HepG2 (cell line): ENCODE measurements at regions not wholly inside any gene's neighbourhood (a gene's known extent, or its start where the extent isn't known, plus 50 kb on each side); places are given as distances from the start of the nearest gene placed in this dataset.

Source experiments
- ATAC-seq: fragments of 200-7000 bp; cut with Tn5 transposase; 3 replicates; pipeline ENCODE4 v1.9.1; 2020; ENCODE audit warnings: mild to moderate bottlenecking, moderate library complexity
- BruUV-seq: library from RNA; stranded (reverse); fragments of 400-500 nt; replicated peaks from 2 replicates; lab custom pipeline; 2021; lab: Mats Ljungman, UMichigan
- CTCF ChIA-PET: fragments of 300-600 bp; formaldehyde crosslinking; extraction: SDS; loops from one replicate; lab custom pipeline; 2021; ENCODE audit warnings: low total read pairs, inconsistent platforms, low intra/inter-chr PET ratio; lab: Yijun Ruan, JAX
- POLR2A ChIA-PET: fragments of 350-600 bp; sonication (Branson Sonifier 250); formaldehyde crosslinking; loops from one replicate; lab custom pipeline; 2020; ENCODE audit warnings: antibody characterized with exemption, inconsistent platforms; lab: Yijun Ruan, JAX
- DNase-seq: peaks from one replicate; pipeline ENCODE4 v3.0.0-alpha.2; 2015; ENCODE audit warnings: low spot score
- FAIRE-seq: peaks from 3 replicates; lab custom pipeline; 2011; peaks lifted over from hg19 to GRCh38; lab: Jason Lieb, UNC
- H2AFZ ChIP-seq: one replicate; pipeline ENCODE4 v1.6.1; 2011; ENCODE audit warnings: low read length, inconsistent platforms
- H3K27ac ChIP-seq: fragments of 300-600 bp; 3 replicates; pipeline ENCODE4 v1.8.0; 2011; ENCODE audit warnings: mixed run types, mild to moderate bottlenecking, mixed read lengths, low read length, inconsistent platforms; ENCODE audit not compliant: insufficient read depth; ENCODE audit errors: extremely low read length
- H3K27me3 ChIP-seq, 2 experiments: fragments of 200-600 bp in 1 of 2; 2 replicates in 1 of 2; 3 replicates in 1 of 2; pipeline versions ENCODE4 v1.6.0 to v1.8.0; 2011; ENCODE audit warnings: low read length in 2 of 2, mild to moderate bottlenecking in 2 of 2, moderate library complexity in 2 of 2, inconsistent platforms in 1 of 2; ENCODE audit not compliant: insufficient read depth in 2 of 2, control insufficient read depth in 1 of 2
- H3K36me3 ChIP-seq, 2 experiments: fragments of 200-600 bp in 1 of 2; replicated peaks in 1 of 2; 2 replicates in 1 of 2; 3 replicates in 1 of 2; pipeline versions ENCODE4 v1.5.1 to v1.8.0; 2011; ENCODE audit warnings: low read length in 2 of 2, inconsistent platforms in 1 of 2; ENCODE audit not compliant: insufficient read depth in 2 of 2, control insufficient read depth in 1 of 2
- H3K4me1 ChIP-seq: 2 replicates; pipeline ENCODE4 v1.5.1; 2012; ENCODE audit warnings: low read length, inconsistent platforms; ENCODE audit not compliant: insufficient read depth
- H3K4me2 ChIP-seq: 2 replicates; pipeline ENCODE4 v1.6.0; 2011; ENCODE audit warnings: low read depth, low read length, inconsistent platforms
- H3K4me3 ChIP-seq, 3 experiments: fragments of 200-600 bp in 1 of 3; sonication (generic), shearing (Covaris generic) in 1 of 3; replicated peaks in 1 of 3; 2 replicates each; pipeline ENCODE4 v1.5.1; 2011 to 2016; ENCODE audit warnings: low read length in 3 of 3, inconsistent platforms in 2 of 3, low read depth in 2 of 3, mild to moderate bottlenecking in 2 of 3, control low read depth in 1 of 3, mixed read lengths in 1 of 3; ENCODE audit not compliant: insufficient read depth in 1 of 3
- H3K79me2 ChIP-seq: one replicate; pipeline ENCODE4 v1.6.1; 2011; ENCODE audit warnings: low read length, inconsistent platforms; ENCODE audit not compliant: insufficient read depth
- H3K9ac ChIP-seq: 2 replicates; pipeline ENCODE4 v1.6.0; 2011; ENCODE audit warnings: mild to moderate bottlenecking, low read depth, low read length, inconsistent platforms; ENCODE audit not compliant: insufficient read depth
- H3K9me3 ChIP-seq: 2 replicates; pipeline ENCODE4 v1.5.1; 2012; ENCODE audit warnings: mild to moderate bottlenecking, low read length
- H4K20me1 ChIP-seq: 2 replicates; pipeline ENCODE4 v1.6.0; 2011; ENCODE audit warnings: inconsistent platforms, mild to moderate bottlenecking, low read length, moderate library complexity; ENCODE audit not compliant: insufficient read depth
- ATF7-NPFF ChIP-seq: sonication (generic); formaldehyde crosslinking; IDR thresholded peaks from 2 replicates; pipeline ENCODE4 v1.8.1; 2023; ENCODE audit warnings: mild to moderate bottlenecking, low read depth, missing genetic modification reagents, moderate library complexity
- EZH2 ChIP-seq: conservative IDR thresholded peaks from 2 replicates; pipeline ENCODE4 v1.6.1; 2012; ENCODE audit warnings: mild to moderate bottlenecking, low read depth, low read length, moderate library complexity
- HMG20A ChIP-seq: IDR thresholded peaks from 2 replicates; pipeline ENCODE4 v1.6.1; 2016; ENCODE audit warnings: borderline replicate concordance
- HMG20B ChIP-seq: conservative IDR thresholded peaks from 2 replicates; pipeline ENCODE4 v1.6.1; 2016; ENCODE audit warnings: missing genetic modification reagents, missing compliant biosample characterization
- HNRNPH1 ChIP-seq: fragments of 200-400 bp; formaldehyde crosslinking; optimal IDR thresholded peaks from 2 replicates; pipeline ENCODE3; 2017; ENCODE audit warnings: mild to moderate bottlenecking, low read depth, low read length
- KLF11 ChIP-seq: IDR thresholded peaks from 2 replicates; pipeline ENCODE4 v1.6.1; 2016; ENCODE audit warnings: missing compliant biosample characterization
- NFATC3 ChIP-seq: sonication (generic); formaldehyde crosslinking; IDR thresholded peaks from 2 replicates; pipeline ENCODE4 v1.5.1; 2020; ENCODE audit warnings: mild to moderate bottlenecking, missing genetic modification reagents
- NR2F2 ChIP-seq: IDR thresholded peaks from 2 replicates; pipeline ENCODE4 v1.6.1; 2012; ENCODE audit warnings: low read depth, inconsistent platforms, borderline replicate concordance
- POLR2A ChIP-seq, 2 experiments: IDR thresholded peaks; 2 replicates each; pipeline ENCODE4 v1.6.1; 2011; ENCODE audit warnings: low read depth in 2 of 2, low read length in 2 of 2, mild to moderate bottlenecking in 1 of 2, moderate library complexity in 1 of 2; ENCODE audit not compliant: insufficient read depth in 1 of 2
- RAD21 ChIP-seq: fragments of 450-650 bp; formaldehyde crosslinking; IDR thresholded peaks from 2 replicates; pipeline ENCODE4 v1.5.0; 2020; ENCODE audit warnings: mild to moderate bottlenecking
- RFX1 ChIP-seq: fragments of 450-650 bp; IDR thresholded peaks from 2 replicates; pipeline ENCODE4 v1.6.1; 2017
- RFX5 ChIP-seq: IDR thresholded peaks from 2 replicates; pipeline ENCODE4 v1.6.1; 2011; ENCODE audit warnings: low read depth, low read length, improper control_type of control experiment
- SPEN ChIP-seq: sonication (generic); formaldehyde crosslinking; IDR thresholded peaks from 2 replicates; pipeline ENCODE4 v1.5.1; 2020; ENCODE audit warnings: low read depth, mild to moderate bottlenecking, missing genetic modification reagents
- ZNF24 ChIP-seq: fragments of 450-650 bp; IDR thresholded peaks from 2 replicates; pipeline ENCODE4 v1.6.1; 2017; ENCODE audit warnings: antibody characterized with exemption, mild to moderate bottlenecking
- ZNF512B ChIP-seq: sonication (generic); formaldehyde crosslinking; IDR thresholded peaks from 2 replicates; pipeline ENCODE4 v1.5.1; 2020; ENCODE audit warnings: missing genetic modification reagents, mild to moderate bottlenecking, borderline replicate concordance
- ZNF557 ChIP-seq: sonication (generic); formaldehyde crosslinking; IDR thresholded peaks from 2 replicates; pipeline ENCODE4 v1.4.0; 2020; ENCODE audit warnings: missing genetic modification reagents
- ZSCAN9 ChIP-seq: IDR thresholded peaks from 2 replicates; pipeline ENCODE4 v1.6.1; 2016; ENCODE audit warnings: borderline replicate concordance
- WGBS: methylation state at CpG from one replicate; pipeline ENCODE4 v1.1.6; 2017; ENCODE audit warnings: low lambda C conversion rate; 5-methylcytosine and 5-hydroxymethylcytosine counted together
- in situ Hi-C: cut with HindIII; loops from 2 replicates; pipeline ENCODE4 v1.10.0; 2017; ENCODE audit warnings: low pct_unique_long_range_greater_than_20kb; ENCODE audit not compliant: extremely low pct_ligation_motif_present
- intact Hi-C: fragments of 100-400 bp; cut with micrococcal nuclease; formaldehyde crosslinking; loops from one replicate; pipeline ENCODE4 v1.10.0; 2022; ENCODE audit not compliant: unreplicated experiment
- TF ChIP-seq, protein P1 (sequence below): sonication (generic); formaldehyde crosslinking; IDR thresholded peaks from 2 replicates; pipeline ENCODE4 v1.4.0; 2020; ENCODE audit warnings: mild to moderate bottlenecking, missing genetic modification reagents
- TF ChIP-seq, protein P2 (sequence below): sonication (generic); formaldehyde crosslinking; IDR thresholded peaks from 2 replicates; pipeline ENCODE4 v1.4.0; 2020; ENCODE audit warnings: missing genetic modification reagents

DNA sequence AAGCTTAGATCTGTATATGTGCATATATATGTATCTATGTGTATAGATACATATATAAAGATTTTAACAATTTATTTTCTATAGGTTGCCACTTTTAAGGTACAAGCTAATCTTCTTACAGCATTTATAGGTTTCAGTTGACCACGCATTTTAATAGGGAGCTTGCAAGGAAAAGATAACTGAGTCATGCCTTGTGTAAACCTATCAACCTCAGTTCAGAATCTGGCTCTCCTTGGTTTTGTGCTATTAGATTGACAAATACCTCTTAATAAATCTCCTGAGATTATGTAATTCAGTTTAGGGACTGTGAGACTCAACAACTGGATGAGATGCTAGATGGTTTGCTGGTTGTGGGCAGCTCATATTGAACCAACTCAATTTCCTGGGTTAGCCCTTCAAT is 114.7 kb upstream of the SERBP1 start:
- Histone ChIP-seq H2AFZ (no peak overlapping the region), H3K4me2 (no peak overlapping the region), H4K20me1 (no peaks in the 10 kb centered on the region), H3K36me3 (no peaks in the 10 kb centered on the region), H3K4me3 (no peak overlapping the region), H3K27me3 (no peaks in the 10 kb centered on the region), H3K9me3 (no peaks in the 10 kb centered on the region), H3K79me2 (no peaks in the 10 kb centered on the region), H3K4me1 (peaks cover 12% of the 10 kb centered on the region), H3K27ac (no peak overlapping the region), H3K9ac (no peak overlapping the region)
- no peak for FAIRE-seq
- ChIA-PET CTCF (no interaction called here), POLR2A (interaction anchor here (0.9 kb wide), 1 partner anchor 9 kb away, joined by 3 read pairs; no protein-coding TSS in a partner anchor)
- 79% methylated on average over 1 of the region's 1 CpG for WGBS
- no peak for ATAC-seq
- in situ Hi-C loops (no loop called here), intact Hi-C loops (no loop called here)
- BruUV-seq, result no TSS peak
- DNase-seq, result no peak
- TF ChIP-seq, protein P1, sequence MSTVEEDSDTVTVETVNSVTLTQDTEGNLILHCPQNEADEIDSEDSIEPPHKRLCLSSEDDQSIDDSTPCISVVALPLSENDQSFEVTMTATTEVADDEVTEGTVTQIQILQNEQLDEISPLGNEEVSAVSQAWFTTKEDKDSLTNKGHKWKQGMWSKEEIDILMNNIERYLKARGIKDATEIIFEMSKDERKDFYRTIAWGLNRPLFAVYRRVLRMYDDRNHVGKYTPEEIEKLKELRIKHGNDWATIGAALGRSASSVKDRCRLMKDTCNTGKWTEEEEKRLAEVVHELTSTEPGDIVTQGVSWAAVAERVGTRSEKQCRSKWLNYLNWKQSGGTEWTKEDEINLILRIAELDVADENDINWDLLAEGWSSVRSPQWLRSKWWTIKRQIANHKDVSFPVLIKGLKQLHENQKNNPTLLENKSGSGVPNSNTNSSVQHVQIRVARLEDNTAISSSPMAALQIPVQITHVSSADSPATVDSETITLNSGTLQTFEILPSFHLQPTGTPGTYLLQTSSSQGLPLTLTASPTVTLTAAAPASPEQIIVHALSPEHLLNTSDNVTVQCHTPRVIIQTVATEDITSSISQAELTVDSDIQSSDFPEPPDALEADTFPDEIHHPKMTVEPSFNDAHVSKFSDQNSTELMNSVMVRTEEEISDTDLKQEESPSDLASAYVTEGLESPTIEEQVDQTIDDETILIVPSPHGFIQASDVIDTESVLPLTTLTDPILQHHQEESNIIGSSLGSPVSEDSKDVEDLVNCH (CRISPR knock-in tag), result no peak
- TF ChIP-seq ZNF24, result no peak
- no peak for TF ChIP-seq ZNF512B (CRISPR knock-in tag)
- no peak for TF ChIP-seq ATF7-NPFF (CRISPR knock-in tag)
- TF ChIP-seq RFX1, result no peak
- no peak for TF ChIP-seq RFX5
- TF ChIP-seq HMG20B (CRISPR knock-in tag), result no peak
- no peak for TF ChIP-seq EZH2
- TF ChIP-seq POLR2A (IDR thresholded peaks at IDR 0.05; ENCODE audit: insufficient read depth in 1 of 2, low read depth in 2 of 2, low read length in 2 of 2), result no peak
- TF ChIP-seq NFATC3 (CRISPR knock-in tag), result no peak
- TF ChIP-seq, protein P2, sequence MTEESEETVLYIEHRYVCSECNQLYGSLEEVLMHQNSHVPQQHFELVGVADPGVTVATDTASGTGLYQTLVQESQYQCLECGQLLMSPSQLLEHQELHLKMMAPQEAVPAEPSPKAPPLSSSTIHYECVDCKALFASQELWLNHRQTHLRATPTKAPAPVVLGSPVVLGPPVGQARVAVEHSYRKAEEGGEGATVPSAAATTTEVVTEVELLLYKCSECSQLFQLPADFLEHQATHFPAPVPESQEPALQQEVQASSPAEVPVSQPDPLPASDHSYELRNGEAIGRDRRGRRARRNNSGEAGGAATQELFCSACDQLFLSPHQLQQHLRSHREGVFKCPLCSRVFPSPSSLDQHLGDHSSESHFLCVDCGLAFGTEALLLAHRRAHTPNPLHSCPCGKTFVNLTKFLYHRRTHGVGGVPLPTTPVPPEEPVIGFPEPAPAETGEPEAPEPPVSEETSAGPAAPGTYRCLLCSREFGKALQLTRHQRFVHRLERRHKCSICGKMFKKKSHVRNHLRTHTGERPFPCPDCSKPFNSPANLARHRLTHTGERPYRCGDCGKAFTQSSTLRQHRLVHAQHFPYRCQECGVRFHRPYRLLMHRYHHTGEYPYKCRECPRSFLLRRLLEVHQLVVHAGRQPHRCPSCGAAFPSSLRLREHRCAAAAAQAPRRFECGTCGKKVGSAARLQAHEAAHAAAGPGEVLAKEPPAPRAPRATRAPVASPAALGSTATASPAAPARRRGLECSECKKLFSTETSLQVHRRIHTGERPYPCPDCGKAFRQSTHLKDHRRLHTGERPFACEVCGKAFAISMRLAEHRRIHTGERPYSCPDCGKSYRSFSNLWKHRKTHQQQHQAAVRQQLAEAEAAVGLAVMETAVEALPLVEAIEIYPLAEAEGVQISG (CRISPR knock-in tag), result no peak
- no peak for TF ChIP-seq SPEN
- no peak for TF ChIP-seq ZNF557
- TF ChIP-seq HNRNPH1, result no peak
- no peak for TF ChIP-seq NR2F2
- no peak for TF ChIP-seq RAD21 (CRISPR knock-in tag)
- TF ChIP-seq KLF11 (CRISPR knock-in tag), result no peak
- TF ChIP-seq ZSCAN9 (CRISPR knock-in tag), result no peak
- TF ChIP-seq HMG20A (CRISPR knock-in tag), result no peak
